ENCODE measurements at regions not wholly inside any gene's neighbourhood (a gene's known extent, or its start where the extent isn't known, plus 50 kb on each side); places are given as distances from the start of the nearest gene placed in this dataset.
A peak's percentile ranks its signal among the peaks of the same experiment; 100 is the strongest.

- FAIRE-seq (no peak), DNase-seq (ENCODE audit: insufficient read length, low spot score) (no peak)
Measured at GRCh38 chr11:79940165-79940564, 499.3 kb upstream of the TENM4 start.

GRCh38 chr11:79939111-79939510 lies 498.3 kb upstream of the TENM4 start:
- FAIRE-seq (no peak), DNase-seq (ENCODE audit: insufficient read length, low spot score) (no peak)

GRCh38 chr11:79937676-79938334 lies 497.0 kb upstream of the TENM4 start:
- FAIRE-seq (no peak), DNase-seq (ENCODE audit: insufficient read length, low spot score) (no peak)

GRCh38 chr11:79932612-79933011 lies 491.8 kb upstream of the TENM4 start:
- no peak for FAIRE-seq
- no peak for DNase-seq (ENCODE audit: insufficient read length, low spot score)

- FAIRE-seq = no peak
- no peak for DNase-seq (ENCODE audit: insufficient read length, low spot score)
Measured at GRCh38 chr11:79931692-79932091, 490.9 kb upstream of the TENM4 start.

GRCh38 chr11:79926707-79927106 lies 485.9 kb upstream of the TENM4 start:
- DNase-seq (ENCODE audit: insufficient read length, low spot score) = no peak
- no peak for FAIRE-seq

GRCh38 chr11:79925570-79925969 lies 484.7 kb upstream of the TENM4 start:
- no peak for FAIRE-seq
- no peak for DNase-seq (ENCODE audit: insufficient read length, low spot score)

- no peak for FAIRE-seq
- DNase-seq (ENCODE audit: insufficient read length, low spot score) = no peak
Measured at GRCh38 chr11:79922641-79923040, 481.8 kb upstream of the TENM4 start.

GRCh38 chr11:79920480-79920879 lies 479.6 kb upstream of the TENM4 start:
- FAIRE-seq = no peak
- no peak for DNase-seq (ENCODE audit: insufficient read length, low spot score)

- FAIRE-seq = peak; percentile 13
Measured at GRCh38 chr11:79919350-79919749, 478.5 kb upstream of the TENM4 start.

GRCh38 chr11:79918846-79919245 lies 478.0 kb upstream of the TENM4 start:
- FAIRE-seq (no peak), DNase-seq (ENCODE audit: insufficient read length, low spot score) (no peak)

More at GRCh38 chr11:79919350-79919749, 478.5 kb upstream of the TENM4 start:
- DNase-seq (ENCODE audit: insufficient read length, low spot score) = no peak

GRCh38 chr11:79906164-79906563 lies 465.3 kb upstream of the TENM4 start:
- no peak for FAIRE-seq

GRCh38 chr11:79902493-79902892 lies 461.7 kb upstream of the TENM4 start:
- no peak for FAIRE-seq
- no peak for DNase-seq (ENCODE audit: insufficient read length, low spot score)

More at GRCh38 chr11:79906164-79906563, 465.3 kb upstream of the TENM4 start:
- DNase-seq (ENCODE audit: insufficient read length, low spot score) = no peak

- DNase-seq (ENCODE audit: insufficient read length, low spot score) (no peak), FAIRE-seq (no peak)
Measured at GRCh38 chr11:79897896-79898295, 457.1 kb upstream of the TENM4 start.

- DNase-seq (ENCODE audit: insufficient read length, low spot score) (no peak), FAIRE-seq (no peak)
Measured at GRCh38 chr11:79896258-79896657, 455.4 kb upstream of the TENM4 start.

- FAIRE-seq (no peak), DNase-seq (ENCODE audit: insufficient read length, low spot score) (no peak)
Measured at GRCh38 chr11:79894111-79894510, 453.3 kb upstream of the TENM4 start.

- FAIRE-seq (no peak), DNase-seq (ENCODE audit: insufficient read length, low spot score) (no peak)
Measured at GRCh38 chr11:79890272-79890671, 449.4 kb upstream of the TENM4 start.

- no peak for DNase-seq (ENCODE audit: insufficient read length, low spot score)
- no peak for FAIRE-seq
Measured at GRCh38 chr11:79864882-79865281, 424.1 kb upstream of the TENM4 start.

- FAIRE-seq (no peak), DNase-seq (ENCODE audit: insufficient read length, low spot score) (no peak)
Measured at GRCh38 chr11:79860336-79860735, 419.5 kb upstream of the TENM4 start.

GRCh38 chr11:79857377-79858214 lies 416.8 kb upstream of the TENM4 start:
- FAIRE-seq (no peak), DNase-seq (ENCODE audit: insufficient read length, low spot score) (no peak)

GRCh38 chr11:79852176-79852575 lies 411.3 kb upstream of the TENM4 start:
- DNase-seq (ENCODE audit: insufficient read length, low spot score) = no peak
- FAIRE-seq = no peak
